GM13976 (cell line): ENCODE measurements at regions not wholly inside any gene's neighbourhood (a gene's known extent, or its start where the extent isn't known, plus 50 kb on each side); places are given as distances from the start of the nearest gene placed in this dataset.

Source experiments
- DNase-seq: peaks from one replicate; pipeline ENCODE4 v3.0.0; 2012; ENCODE audit warnings: low spot score
- in situ Hi-C: fragments of 300-500 bp; cut with MboI; formaldehyde crosslinking; loops from one replicate; pipeline ENCODE4 v1.12.0; 2022; ENCODE audit warnings: low sequenced_read_pairs, mixed read lengths, inconsistent platforms; ENCODE audit not compliant: unreplicated experiment
- TF ChIP-seq, protein P1 (sequence below): IDR thresholded peaks from 2 replicates; pipeline ENCODE4 v1.5.1; 2012; ENCODE audit warnings: borderline replicate concordance, mild to moderate bottlenecking; ENCODE audit not compliant: insufficient read depth; ENCODE audit errors: extremely low read depth, missing control alignments, control extremely low read depth

DNA sequence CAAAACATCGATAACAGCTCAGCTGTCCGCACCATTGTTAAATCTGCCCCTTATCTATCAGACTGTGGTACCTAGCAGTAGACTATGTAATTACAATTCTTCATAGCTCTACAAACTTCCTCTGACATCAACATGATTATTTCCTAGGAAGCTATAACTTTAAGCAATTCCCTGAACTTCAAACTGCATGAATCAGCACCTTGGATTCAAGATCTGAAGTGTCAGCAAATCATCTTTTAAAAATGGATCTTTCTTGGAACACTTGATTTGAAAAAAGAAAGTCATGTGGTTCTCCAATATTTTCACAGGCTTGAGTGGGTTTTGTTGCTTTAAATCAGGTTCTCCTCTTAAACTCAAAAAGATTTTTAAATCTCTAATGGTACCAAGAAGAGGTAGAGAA is 680.7 kb upstream of the LMCD1 start:
- in situ Hi-C loops, result no loop called here
- DNase-seq, result no peak
- TF ChIP-seq, protein P1, sequence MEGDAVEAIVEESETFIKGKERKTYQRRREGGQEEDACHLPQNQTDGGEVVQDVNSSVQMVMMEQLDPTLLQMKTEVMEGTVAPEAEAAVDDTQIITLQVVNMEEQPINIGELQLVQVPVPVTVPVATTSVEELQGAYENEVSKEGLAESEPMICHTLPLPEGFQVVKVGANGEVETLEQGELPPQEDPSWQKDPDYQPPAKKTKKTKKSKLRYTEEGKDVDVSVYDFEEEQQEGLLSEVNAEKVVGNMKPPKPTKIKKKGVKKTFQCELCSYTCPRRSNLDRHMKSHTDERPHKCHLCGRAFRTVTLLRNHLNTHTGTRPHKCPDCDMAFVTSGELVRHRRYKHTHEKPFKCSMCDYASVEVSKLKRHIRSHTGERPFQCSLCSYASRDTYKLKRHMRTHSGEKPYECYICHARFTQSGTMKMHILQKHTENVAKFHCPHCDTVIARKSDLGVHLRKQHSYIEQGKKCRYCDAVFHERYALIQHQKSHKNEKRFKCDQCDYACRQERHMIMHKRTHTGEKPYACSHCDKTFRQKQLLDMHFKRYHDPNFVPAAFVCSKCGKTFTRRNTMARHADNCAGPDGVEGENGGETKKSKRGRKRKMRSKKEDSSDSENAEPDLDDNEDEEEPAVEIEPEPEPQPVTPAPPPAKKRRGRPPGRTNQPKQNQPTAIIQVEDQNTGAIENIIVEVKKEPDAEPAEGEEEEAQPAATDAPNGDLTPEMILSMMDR, result no peak

DNA sequence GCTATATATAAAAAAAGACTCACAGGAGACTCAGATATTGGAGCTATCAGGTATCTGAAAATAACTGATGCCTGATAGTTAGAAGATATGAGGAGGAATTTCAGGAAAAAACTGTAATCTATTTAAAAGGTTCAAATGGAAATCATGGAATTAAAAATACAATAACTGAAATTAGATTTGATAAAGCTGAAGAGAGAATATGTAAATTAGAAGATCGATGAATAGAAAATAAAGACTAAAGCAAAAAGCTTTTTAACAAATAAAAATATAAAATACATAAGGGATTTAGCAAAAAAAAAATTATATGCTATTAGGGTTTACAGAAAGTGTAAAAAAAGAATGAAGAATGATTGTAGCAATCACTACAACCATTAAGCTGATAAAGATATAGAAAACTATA is 679.8 kb upstream of the LMCD1 start:
- TF ChIP-seq, protein P1, result no peak
- no peak for DNase-seq
- in situ Hi-C loops, result no loop called here

DNA sequence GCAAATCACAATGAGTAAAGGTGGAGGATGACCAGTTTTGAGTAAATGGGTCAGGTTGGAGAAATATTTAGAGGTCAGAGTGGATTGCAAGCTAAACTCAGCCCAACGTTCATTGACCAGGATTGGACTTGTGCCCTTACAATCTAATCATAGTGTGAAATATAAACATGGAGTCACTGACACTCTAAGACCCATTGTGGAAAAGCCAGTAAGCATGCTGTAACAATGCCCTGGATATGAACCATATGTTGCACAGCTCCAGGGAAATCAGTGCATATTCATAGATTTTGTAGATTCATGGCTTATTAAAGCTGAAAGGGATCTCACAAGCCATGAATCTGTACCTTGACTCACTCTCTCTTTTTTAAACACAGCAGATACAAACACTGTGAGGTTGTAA is 660.2 kb upstream of the LMCD1 start:
- TF ChIP-seq, protein P1, result no peak
- DNase-seq, result no peak
- in situ Hi-C loops, result no loop called here

DNA sequence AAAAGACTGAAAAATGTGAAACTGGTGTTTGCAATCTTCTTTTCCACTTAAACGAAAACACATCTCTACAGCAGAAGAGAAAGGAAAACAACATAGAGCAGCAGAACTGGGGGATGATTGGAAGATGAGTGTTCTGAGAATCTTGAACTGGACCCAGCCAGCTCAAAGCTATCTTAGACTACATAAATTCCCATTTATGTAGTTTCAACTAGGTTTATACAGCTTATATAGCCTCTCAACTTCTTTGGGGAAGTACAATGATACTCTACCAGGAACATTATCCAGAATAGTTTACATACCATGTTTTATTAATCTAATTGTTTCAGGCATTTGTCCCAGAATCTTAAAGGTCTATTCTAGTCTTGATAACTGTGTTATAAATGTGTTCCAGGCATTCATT is 658.2 kb upstream of the LMCD1 start:
- no peak for DNase-seq
- TF ChIP-seq, protein P1, result no peak
- in situ Hi-C loops, result no loop called here

DNA sequence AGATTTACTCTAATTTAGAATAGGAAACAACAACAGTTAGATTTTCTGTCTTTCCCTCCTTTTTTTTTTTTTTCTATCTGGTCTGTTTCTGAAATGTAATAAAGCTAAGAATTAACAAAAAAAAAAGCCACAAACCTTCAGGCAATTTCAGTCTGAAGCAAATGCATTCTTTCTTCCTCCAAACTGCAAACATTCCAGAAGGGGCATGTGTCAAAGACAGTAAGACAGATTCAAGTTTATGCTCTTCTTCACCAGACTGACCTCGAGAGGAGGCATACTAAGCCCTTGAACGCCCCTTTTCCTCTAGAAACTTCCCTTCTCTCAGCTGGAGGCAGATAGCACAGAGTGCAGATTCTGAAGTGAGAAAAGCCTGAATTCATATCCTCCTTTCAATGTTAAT is 654.6 kb upstream of the LMCD1 start:
- no peak for DNase-seq
- TF ChIP-seq, protein P1, result no peak
- in situ Hi-C loops, result no loop called here

DNA sequence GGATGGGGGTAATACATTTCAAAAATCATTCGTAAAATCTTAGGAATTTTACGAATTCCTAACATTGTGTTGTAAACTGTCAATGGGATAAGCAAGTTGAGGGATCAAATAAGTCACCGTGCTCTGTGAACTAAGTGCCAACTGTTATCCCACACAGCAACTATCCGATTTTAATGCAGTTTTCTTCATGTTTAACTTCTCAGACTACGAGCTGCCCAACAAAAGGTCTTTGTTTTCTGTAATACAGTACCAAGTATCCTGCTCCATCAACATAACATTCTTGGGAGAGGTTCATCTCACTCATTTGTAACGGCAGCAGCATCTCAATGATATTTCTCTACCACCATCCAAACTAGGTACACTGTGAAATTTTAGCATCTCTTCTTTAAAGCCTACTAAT is 654.1 kb upstream of the LMCD1 start:
- in situ Hi-C loops, result no loop called here
- no peak for DNase-seq
- TF ChIP-seq, protein P1, result no peak

DNA sequence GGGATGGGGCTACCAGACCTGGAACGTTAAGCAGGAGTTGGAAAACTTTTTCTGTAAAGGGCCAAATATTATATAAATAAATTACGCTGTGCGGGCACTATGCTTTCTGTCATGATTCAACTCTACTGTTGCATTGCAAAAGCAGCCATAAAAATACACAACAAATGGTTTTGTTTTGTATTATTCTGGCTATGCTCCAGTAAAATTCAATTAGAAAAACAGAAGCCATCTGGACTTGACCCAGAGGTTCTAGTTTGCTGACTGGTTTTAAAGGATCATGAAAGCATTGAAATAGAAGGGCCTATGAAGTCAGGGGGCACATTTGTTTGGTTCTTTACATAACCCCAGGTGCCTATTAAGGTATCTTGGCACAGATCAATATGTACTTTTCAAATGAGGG is 647.4 kb upstream of the LMCD1 start:
- DNase-seq, result no peak
- in situ Hi-C loops, result no loop called here
- TF ChIP-seq, protein P1, result no peak
